ENCODE measurements at regions not wholly inside any gene's neighbourhood (a gene's known extent, or its start where the extent isn't known, plus 50 kb on each side); places are given as distances from the start of the nearest gene placed in this dataset.

GRCh38 chr3:40915346-40915865 is 283.9 kb upstream of the CTNNB1 start:
- TF ChIP-seq CTCF (IDR thresholded peaks at IDR 0.05; ENCODE audit: low read depth, low read length, missing control alignments), result no peak
- DNase-seq (ENCODE audit: extremely low read depth, low read depth), result no peak
- no peak overlapping the region for H3K4me3 ChIP-seq (replicated peaks; ENCODE audit: low read depth, low read length)

GRCh38 chr3:40920041-40920440 is 279.3 kb upstream of the CTNNB1 start:
- no peak for DNase-seq (ENCODE audit: extremely low read depth, low read depth)
- no peak overlapping the region for H3K4me3 ChIP-seq (replicated peaks; ENCODE audit: low read depth, low read length)
- TF ChIP-seq CTCF (IDR thresholded peaks at IDR 0.05; ENCODE audit: low read depth, low read length, missing control alignments), result no peak

GRCh38 chr3:40921251-40921650 is 278.1 kb upstream of the CTNNB1 start:
- no peak for TF ChIP-seq CTCF (IDR thresholded peaks at IDR 0.05; ENCODE audit: low read depth, low read length, missing control alignments)
- H3K4me3 ChIP-seq (replicated peaks; ENCODE audit: low read depth, low read length), result no peak overlapping the region
- no peak for DNase-seq (ENCODE audit: extremely low read depth, low read depth)

- no peak overlapping the region for H3K4me3 ChIP-seq (replicated peaks; ENCODE audit: low read depth, low read length)
- DNase-seq (ENCODE audit: extremely low read depth, low read depth), result no peak
- TF ChIP-seq CTCF (IDR thresholded peaks at IDR 0.05; ENCODE audit: low read depth, low read length, missing control alignments), result no peak
Measured at GRCh38 chr3:40923143-40923542, 276.2 kb upstream of the CTNNB1 start.

- no peak overlapping the region for H3K4me3 ChIP-seq (replicated peaks; ENCODE audit: low read depth, low read length)
- no peak for DNase-seq (ENCODE audit: extremely low read depth, low read depth)
- TF ChIP-seq CTCF (IDR thresholded peaks at IDR 0.05; ENCODE audit: low read depth, low read length, missing control alignments), result no peak
Measured at GRCh38 chr3:40923651-40924050, 275.7 kb upstream of the CTNNB1 start.

- DNase-seq (ENCODE audit: extremely low read depth, low read depth), result no peak
- TF ChIP-seq CTCF (IDR thresholded peaks at IDR 0.05; ENCODE audit: low read depth, low read length, missing control alignments), result no peak
- no peak overlapping the region for H3K4me3 ChIP-seq (replicated peaks; ENCODE audit: low read depth, low read length)
Measured at GRCh38 chr3:40924559-40925141, 274.7 kb upstream of the CTNNB1 start.

- no peak overlapping the region for H3K4me3 ChIP-seq (replicated peaks; ENCODE audit: low read depth, low read length)
- no peak for DNase-seq (ENCODE audit: extremely low read depth, low read depth)
- TF ChIP-seq CTCF (IDR thresholded peaks at IDR 0.05; ENCODE audit: low read depth, low read length, missing control alignments), result no peak
Measured at GRCh38 chr3:40925231-40925630, 274.1 kb upstream of the CTNNB1 start.

Data from HFF-Myc (cell line).